Stimulated activated CD8-positive, alpha-beta memory T cell treated with anti-CD3 and anti-CD28 coated beads, Interleukin-4, amount 100 ng/mL, for 48 hours (primary cell): ENCODE measurements at regions not wholly inside any gene's neighbourhood (a gene's known extent, or its start where the extent isn't known, plus 50 kb on each side); places are given as distances from the start of the nearest gene placed in this dataset.
"Not testable (repeated sequence)": the region's sequence is repeated elsewhere in the genome, so short reads cannot be mapped to it uniquely, and the experiment has no call there.

Experiments used
- DNase-seq: peaks from one replicate; pipeline ENCODE4 v3.0.0-alpha.2; 2020

DNA sequence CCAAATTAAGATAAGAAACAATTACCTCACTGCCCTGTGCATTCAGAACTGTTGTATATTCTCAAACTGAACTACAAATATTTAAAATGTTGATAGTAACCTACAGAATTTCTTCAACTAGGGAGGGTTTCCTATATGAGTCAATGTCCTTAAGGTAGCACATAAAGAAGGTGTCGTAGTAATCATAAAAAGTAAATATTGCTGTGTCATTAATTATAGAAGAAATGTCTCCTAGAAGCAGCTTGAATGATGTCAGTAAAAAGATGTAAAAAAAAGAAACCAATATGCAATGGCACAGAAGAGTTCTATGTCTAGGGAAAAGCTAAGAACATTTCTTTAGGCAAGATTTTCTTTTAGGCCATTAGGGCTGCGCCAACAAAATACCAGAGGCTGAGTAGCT lies 559.6 kb upstream of the EPHA5 start:
- no peak for DNase-seq

DNA sequence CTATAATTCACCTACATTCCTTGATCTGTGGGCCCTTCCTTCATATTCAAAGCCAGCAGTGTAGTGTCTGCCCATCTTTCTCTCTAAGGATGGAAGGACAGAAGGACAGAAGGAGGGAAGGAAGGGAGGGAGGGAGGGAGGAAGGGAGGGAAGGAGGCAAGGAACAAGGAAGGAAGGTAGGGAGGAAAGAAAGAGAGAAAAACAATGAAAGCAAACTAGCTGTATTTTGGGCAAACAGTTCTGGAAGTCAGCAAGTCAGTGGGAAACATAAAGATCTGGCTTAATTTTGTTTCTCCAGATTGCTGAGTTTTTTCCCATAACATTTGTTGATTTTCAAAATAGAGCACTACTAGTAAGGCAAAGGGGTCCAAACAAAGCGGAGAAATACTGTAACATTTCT lies 555.2 kb upstream of the EPHA5 start:
- DNase-seq = no peak

DNA sequence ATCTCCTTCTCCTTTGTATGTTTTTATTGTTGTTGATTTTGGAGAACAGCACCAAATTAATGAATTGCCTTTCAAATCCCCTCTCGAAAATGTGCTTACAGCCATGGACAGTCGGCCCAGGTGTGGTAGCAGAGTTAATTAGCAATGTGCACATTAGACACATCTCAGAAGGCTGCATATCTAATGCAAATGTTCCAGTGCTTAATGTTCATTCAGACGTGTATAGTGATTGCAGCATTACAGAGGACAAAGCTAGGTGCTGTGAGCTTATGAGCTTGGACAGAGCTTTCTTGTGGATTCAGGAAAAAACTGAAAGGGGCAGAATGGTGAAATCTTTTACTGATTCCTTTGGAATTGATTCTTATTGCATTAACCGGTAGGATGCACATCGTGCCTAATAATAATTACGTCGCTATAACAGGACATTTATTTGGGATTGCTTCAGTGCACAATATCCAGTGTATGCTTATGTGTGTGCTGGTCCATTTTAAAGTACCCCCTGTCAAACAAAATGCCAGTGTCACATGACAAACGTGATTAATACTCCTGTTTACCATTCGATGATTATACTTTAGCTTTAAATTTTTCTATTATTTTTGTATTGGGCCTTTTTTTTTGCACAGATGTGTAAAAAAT lies 552.9 kb upstream of the EPHA5 start:
- no peak for DNase-seq

DNA sequence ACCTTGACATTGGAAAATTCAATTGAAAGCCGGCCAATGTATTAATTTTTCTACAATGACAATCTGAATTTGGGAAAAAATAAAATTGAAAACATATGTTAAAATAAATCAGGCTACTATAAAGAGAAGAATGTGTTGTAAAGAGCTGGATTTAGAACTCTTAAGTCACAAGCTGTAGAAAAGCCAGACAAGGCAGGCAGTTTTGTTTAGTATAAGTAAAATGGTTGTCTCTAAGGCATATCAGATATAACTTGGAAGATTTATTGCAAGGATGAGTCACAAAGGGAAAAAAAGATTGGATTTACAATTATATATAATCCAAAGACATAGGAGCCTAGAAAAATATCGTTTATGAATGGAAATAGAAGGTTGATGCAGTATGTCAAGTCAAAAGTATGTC lies 549.1 kb upstream of the EPHA5 start:
- no peak for DNase-seq

DNA sequence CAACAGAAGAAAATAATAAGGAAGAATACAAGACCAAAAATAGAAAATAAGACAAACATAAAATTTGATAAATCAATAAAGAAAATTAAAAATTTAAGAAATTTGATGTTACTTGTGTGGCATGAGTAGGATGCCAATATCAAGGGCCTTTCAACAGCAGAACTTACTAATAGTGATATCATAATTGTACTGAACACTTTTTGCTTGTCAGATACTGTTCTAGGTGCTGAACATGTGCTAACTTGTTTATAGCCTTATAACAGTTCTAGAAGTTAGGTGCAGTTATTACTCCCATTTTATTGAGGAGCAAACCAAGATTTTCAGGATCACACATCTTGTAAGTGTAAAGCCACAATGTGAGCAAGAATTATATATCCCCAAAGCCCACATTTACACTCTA lies 546.0 kb upstream of the EPHA5 start:
- DNase-seq = no peak

DNA sequence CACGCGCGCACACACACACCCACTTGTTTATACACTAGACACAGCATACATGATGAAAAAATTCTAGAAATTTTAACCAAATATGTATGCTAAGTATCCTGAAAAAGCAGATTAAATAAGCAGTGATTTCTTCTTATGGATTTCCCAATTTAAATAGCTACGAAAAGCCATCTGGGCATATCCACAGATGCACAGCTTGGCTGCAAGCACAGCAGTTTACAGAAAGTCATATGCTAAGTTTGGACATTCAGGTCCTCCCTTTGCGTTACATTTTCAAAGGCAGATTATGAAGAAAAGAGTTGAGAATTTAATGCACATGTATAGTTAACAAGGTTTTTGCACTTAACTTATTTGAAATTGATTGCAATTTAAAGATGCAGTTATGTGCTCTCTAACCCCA lies 542.2 kb upstream of the EPHA5 start:
- no peak for DNase-seq

DNA sequence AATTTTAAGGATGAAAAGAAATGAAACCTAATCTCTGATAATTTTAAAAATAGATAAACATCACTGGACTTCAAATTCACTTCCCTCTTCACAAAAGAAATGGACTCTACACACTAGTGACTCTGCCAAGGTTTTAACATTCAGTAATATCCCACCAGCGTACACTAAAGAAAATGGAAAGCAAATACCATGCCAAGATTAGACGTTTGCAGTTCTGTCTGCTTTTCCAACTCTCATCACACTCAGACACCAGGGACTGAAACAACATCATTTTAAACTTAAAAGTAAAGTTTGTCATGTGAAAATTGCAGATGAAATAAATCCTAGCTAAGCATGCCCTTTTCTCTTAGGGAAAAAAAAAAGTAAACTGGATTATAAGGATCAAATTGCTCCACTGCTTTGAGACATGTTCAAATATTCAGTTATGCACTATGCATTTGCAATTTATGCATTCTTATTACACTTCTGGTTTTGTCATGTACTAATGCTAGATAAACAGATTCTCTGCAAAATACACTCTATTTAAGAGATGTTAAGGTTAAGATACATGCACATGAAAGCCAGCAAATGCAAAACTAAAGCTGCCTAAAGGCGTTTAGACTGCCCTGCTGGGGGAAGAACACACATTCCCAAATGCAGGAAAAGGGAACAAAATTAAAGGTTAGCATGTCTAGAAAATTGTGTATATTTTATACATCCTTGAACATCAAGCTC lies 534.4 kb upstream of the EPHA5 start:
- DNase-seq = no peak

DNA sequence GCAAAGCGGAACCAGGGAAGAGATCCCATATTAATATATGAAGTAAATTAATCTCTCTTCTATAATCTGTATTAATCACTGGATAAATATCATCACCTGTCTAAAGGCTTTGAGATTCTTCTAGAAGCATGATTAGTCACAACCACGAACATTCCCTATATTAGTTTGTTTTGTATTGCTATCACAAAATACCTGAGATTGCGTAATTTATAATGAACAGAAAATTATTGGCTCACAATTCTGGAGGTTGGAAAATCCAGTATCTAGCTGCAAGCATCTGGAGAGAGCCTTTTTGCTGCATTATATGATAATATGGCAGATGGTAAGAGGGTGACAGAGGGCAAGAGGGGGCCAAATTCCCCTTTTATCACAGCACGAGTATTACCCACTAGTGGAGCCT lies 532.6 kb upstream of the EPHA5 start:
- no peak for DNase-seq

DNA sequence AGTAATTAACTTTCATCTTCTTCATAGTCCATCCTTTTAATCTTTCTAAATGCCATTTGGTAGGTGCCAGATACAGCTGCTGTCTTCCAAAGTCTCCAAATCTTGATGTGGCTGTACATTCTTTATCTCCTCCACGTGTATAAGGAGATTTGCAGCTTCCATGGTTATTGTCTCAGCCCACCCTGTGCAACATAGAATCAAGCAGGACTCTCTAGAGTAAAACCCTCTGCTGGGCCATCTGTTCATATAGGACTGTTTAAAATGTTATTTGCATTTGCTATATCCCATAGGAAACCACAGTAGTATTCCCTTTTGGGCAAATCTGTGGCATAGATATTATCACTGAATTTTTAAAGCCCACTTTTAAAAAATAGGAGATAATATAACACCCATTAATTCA lies 527.2 kb upstream of the EPHA5 start:
- DNase-seq = no peak

DNA sequence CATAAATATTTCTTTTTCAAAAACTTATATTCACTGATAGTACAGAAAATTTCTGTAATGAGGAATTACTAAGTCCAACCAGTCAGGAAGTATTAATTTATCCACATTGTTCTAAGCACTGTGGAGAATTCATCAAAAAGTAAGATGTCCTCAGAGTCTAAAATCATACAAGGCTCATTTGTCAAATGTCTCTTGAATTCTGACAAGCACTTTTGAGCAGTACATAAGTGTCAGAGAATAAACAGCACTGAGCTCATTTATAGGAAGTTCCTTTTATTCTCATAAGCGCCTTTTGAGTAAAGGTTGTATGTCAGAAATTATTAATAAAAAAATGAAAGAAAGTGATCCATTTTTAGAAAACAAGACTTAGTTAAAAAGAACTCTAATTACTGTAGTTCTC lies 523.2 kb upstream of the EPHA5 start:
- DNase-seq = no peak

DNA sequence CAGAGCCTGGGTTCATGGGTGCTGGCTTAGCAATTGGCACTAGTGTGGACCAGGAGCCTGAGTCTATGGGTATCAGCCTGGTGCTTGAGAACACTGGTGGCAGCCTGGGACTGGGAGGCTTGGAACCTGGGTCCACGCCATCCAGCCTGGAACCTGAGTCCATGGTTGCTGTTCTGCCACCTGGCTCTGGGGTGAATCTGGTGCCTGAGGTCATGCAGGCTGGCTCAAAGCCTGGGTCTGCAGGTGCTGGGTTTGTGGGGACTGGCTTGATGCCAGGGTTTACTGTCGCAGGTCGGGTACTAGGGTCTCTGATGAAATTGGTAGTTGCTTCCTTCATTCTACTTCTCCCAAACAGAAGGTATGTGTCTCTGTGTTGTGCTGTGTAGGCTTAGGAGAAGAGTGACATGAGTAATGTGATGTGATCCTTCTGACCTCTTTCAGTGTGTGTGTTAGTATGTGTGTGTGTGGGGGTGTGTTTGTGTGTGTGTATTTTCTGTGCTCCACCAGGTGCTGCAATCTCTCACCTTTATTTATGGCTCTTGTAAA lies 517.0 kb upstream of the EPHA5 start:
- no peak for DNase-seq

DNA sequence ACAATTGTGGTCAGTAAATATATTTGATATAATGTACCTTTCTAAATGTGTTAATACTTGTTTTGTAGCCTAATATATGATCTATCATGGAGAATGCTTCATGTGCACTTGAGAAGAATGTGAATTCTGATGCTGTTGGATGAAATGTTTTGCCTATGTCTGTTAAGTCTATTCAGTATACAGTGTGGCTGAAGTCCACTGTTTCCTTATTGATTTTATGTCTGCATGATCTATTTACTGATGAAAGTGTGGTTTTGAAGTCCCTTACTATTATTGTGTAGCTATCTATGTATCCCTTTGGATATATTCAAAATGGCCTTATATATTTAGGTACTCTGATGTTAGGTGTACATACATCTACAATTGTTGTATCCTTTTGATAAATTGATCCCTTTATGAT lies 515.8 kb upstream of the EPHA5 start:
- no peak for DNase-seq

DNA sequence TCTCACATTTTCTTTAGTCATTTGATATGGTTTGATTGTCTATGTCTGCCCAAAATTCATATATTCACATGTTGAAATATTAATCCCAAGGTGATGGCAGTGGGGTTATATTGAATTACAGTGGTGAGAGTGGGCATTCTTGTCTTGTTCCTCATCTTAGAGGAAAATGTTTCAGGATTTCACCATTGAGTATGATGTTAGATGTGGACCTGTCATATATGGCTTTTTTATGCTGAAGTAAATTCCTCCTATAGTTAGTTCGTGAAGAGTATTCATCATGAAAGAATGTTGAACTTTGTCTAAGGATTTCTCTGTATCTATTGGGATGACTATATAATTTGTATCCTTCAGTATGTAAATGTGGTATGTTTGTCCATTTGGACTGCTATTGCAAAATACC lies 512.3 kb upstream of the EPHA5 start:
- no peak for DNase-seq

DNA sequence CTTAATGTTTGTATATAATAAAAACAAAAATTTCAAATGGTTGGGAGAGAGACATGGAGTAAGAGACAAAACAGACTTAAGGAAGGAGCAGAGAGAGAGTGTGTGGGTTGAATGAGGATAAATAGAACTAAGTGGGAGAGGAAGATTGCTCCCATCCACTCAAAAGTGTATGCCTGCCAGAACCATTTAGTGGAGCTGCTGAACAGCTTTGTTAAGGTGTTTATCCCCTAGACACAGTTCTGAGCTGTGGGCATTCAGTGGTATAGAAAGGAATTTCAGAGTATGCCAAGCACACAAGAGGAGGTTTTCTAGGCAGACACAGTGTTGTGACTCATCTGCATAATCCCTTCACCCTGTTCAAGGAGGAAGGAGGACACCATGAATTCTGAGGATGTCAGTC lies 508.6 kb upstream of the EPHA5 start:
- DNase-seq = no peak

DNA sequence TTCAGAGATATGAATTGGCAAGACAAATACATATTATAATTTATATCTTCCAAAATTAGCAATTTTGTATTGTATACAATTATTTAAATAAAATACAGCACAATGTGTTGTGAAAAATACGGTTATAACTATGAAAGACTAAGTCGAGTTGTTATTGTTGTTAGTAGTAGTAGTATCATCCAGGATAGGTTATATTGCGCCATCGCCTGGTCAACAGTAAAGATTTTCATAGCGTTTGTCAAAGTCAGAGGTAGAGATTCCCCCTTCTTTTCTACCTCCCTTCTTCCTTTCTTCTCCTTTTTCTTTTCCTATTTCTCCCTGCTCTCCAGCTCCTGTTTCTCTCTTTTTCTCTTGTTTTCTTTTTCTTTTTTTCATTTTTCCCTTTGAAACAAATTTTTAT lies 499.1 kb upstream of the EPHA5 start:
- DNase-seq = no peak

DNA sequence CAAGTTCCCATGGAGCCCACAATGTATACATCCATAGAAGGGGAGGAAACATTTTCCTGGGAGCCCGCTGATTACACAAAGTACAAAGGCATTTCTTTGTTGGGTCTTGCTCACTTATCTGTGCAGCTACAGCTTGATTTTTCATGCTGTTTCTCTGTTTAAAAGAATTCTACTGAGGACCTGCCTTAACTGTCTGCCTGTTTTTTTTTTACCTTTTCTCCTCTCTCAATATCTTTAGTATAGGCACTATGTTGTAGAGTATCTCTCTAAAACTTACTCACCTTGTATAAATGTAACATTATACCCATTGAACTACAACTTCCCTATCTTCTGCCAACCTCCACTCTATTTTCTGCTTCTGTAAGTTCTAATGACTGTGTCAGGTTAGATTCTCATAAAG lies 494.6 kb upstream of the EPHA5 start:
- DNase-seq = no peak

DNA sequence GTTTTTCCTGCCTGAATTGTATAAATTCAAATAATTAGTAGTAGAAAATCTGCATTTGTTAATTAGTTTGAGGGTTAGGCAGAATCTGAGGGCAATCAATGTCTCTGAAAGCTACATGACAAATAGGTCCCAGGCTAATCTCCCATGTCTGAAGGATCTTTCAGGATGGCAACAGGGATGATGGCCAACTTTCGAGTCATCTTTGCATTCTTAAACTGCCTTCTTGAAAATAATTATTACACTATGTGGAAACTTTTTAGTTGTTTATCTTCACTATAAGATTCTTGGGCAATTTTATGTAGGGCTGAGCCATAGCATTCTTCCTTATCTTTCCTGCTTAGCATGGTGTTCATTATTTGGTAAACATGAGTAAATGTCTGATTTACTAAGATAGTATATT lies 490.3 kb upstream of the EPHA5 start:
- DNase-seq = no peak

DNA sequence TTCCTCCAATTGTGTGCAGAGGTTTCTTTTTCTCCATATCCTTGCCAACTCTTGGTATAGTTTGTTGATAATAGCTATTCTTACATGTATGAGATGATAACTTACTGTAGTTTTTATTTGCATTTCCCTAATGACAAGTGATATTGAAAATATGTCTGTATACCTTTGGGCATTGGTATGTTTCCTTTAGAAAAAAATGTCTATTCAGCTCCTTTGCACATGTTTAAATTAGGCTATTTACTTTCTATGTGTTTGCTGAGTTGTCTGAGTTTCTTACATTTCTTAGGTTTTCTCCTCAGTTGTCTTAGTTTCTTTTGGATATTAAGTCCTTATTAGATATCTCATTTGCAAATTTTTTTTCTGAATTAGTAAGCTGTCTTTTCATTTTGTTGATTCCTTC lies 487.3 kb upstream of the EPHA5 start:
- no peak for DNase-seq

DNA sequence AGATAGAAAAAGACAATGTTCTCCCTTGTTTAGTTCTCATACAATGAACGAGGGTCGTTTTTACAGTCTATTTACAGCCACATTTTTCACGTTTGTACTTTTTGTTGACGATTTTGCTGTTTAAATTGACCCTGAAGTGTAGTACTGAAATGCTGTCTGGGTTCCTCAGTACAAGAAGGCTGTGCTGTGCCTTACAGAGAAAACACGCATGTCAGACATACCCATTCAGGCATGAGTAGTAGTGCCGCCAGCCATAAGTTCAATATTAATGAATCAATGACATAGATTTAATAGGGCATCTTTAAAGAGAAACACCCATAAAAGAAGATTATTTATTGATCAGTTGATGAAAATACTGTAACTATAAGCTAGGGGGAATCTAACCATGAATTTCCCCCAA lies 459.8 kb upstream of the EPHA5 start:
- no peak for DNase-seq

DNA sequence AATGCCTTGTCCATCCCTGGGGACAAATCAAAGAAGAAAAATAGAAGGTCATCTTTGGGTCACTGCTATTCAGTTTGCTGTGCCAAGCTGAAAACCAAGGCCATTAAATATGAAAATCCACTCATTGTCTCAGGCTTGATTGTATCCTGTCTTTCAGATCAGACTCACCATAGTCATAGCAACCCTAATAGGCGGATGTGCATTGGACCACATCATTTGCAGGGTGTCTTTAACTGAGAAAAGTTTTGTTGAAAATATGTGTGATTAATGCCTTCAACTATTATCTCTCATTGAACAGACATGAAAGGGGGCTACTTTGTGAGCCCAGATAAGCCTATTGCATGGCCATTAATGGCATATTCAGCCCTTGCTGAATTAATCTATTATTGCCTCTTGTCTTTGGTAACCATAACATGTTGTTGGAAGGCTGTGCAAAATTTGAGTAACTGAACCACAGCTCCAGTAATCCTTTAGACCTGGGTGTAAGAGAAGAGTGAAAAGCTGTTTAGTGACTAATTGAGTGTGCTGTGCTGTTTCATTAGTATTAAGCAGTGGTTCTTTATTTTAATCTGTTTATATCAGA lies 453.6 kb upstream of the EPHA5 start:
- DNase-seq = no peak

DNA sequence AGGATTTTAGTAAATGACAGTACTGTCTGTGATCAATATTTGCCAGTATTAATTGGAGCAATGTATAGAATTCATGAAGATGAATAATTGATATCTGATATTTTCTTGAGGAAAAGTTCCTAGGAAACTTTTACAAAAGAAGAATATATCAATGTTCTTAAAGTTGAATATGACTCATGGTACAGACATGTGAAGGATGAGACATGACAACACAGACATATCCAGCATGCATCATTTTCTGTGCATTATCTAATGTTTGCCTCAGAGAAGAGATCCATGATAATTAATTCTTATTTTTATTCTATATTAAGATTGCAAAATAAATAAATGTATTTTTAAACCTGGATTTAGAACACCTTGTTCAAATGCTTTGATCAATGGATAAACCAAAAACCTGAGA lies 452.9 kb upstream of the EPHA5 start:
- DNase-seq = no peak

DNA sequence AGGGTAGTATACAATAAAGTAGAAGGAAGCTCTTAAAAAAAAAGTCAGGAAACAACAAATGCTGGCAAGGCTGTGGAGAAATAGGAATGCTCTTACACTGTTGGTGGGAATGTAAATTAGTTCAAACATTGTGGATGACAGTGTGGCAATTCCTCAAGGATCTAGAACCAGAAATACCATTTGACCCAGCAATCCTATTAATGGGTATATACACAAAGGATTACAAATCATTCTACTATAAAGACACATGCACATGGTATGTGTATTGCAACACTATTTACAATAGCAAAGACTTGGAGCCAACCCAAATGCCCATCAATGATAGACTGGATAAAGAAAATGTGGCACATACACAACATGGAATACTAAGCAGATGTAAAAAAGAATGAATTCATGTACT lies 444.9 kb upstream of the EPHA5 start:
- not testable (repeated sequence) for DNase-seq

DNA sequence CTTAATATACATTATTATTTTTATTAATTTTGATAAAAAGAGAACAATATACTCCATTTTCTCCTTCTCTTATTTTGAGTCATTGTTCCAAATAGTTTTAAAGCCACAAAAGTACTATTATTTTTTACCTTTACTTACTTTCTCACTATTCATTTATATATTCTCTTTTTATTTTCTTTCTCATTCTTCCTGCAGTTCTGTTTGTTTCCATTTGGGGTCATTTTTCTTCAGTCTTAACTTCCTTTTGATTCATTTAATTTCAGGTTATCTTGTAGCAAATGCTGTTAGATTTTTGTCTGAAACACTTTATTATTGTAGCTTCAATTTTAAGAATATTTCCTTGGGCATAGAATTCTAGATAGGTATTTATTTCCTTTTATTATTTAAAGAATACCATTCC lies 438.6 kb upstream of the EPHA5 start:
- no peak for DNase-seq

DNA sequence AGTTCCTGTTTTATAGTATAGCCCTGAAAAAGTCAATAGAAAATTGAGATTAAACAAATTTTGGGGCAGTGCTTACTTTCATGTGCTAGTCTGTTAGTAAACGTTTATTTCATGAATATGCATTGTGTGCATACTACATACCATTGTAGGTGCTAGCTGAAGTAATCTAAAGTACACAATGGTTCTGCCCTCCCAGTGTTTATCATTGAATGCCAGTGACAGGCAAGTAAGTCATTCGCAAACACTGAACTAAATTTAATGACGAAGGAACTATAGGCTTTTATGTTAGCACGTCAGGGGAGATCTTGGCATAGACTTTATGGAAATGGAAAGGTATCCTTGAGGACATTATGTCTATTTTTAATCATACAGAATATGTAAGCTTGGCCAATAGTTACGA lies 426.9 kb upstream of the EPHA5 start:
- no peak for DNase-seq

DNA sequence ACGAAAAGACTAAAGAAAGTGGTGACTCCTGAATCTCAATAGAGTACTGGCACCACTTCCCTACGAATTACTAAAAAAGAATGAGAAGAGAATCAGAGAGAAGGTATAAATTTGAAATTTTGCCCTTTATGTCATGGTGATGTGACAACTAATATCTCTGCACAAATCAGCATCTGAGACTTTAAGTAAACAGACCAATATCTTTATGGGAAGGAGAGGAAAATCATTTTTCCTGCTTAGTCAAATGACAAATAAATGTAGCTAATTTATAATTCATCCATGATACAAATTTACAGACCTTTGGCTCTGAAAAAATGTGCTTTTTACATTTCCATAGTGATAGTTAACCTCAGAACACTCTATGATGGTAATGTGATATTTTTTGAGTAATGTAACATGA lies 424.8 kb upstream of the EPHA5 start:
- no peak for DNase-seq
